OCI-M1 (cell line): ENCODE measurements at regions not wholly inside any gene's neighbourhood (a gene's known extent, or its start where the extent isn't known, plus 50 kb on each side); places are given as distances from the start of the nearest gene placed in this dataset.
"Not testable (repeated sequence)": the region's sequence is repeated elsewhere in the genome, so short reads cannot be mapped to it uniquely, and the experiment has no call there.

Source experiments
- DNase-seq: peaks from one replicate; lab custom pipeline; 2025; lab: John Stamatoyannopoulos, UW

GRCh38 chr9:103242025-103242424 lies 246.9 kb downstream of the CYLC2 start:
- DNase-seq = no peak

GRCh38 chr9:103242486-103242885 lies 247.4 kb downstream of the CYLC2 start:
- no peak for DNase-seq

GRCh38 chr9:103243553-103243952 lies 248.4 kb downstream of the CYLC2 start:
- no peak for DNase-seq

GRCh38 chr9:103245369-103245768 lies 250.2 kb downstream of the CYLC2 start:
- no peak for DNase-seq

- no peak for DNase-seq
These were observed 266.8 kb downstream of the CYLC2 start for GRCh38 chr9:103261951-103262350.

GRCh38 chr9:103266064-103266463 lies 270.9 kb downstream of the CYLC2 start:
- DNase-seq = no peak

GRCh38 chr9:103277240-103277639 lies 282.1 kb downstream of the CYLC2 start:
- no peak for DNase-seq

- DNase-seq = no peak
These were observed 286.0 kb downstream of the CYLC2 start for GRCh38 chr9:103281126-103281525.

- DNase-seq = no peak
These were observed 292.2 kb downstream of the CYLC2 start for GRCh38 chr9:103287361-103287760.

- no peak for DNase-seq
These were observed 301.1 kb downstream of the CYLC2 start for GRCh38 chr9:103296189-103296588.

- DNase-seq = no peak
These were observed 305.9 kb downstream of the CYLC2 start for GRCh38 chr9:103301051-103301450.

- no peak for DNase-seq
These were observed 309.7 kb downstream of the CYLC2 start for GRCh38 chr9:103304797-103305196.

- peak; percentile 42 for DNase-seq
These were observed 324.8 kb downstream of the CYLC2 start for GRCh38 chr9:103319979-103320378.

GRCh38 chr9:103323699-103324098 lies 328.6 kb downstream of the CYLC2 start:
- DNase-seq = no peak

- DNase-seq = no peak
These were observed 340.3 kb downstream of the CYLC2 start for GRCh38 chr9:103335461-103335860.

- no peak for DNase-seq
These were observed 359.9 kb downstream of the CYLC2 start for GRCh38 chr9:103355000-103355399.

- not testable (repeated sequence) for DNase-seq
These were observed 362.8 kb downstream of the CYLC2 start for GRCh38 chr9:103357980-103358379.

- no peak for DNase-seq
These were observed 366.8 kb downstream of the CYLC2 start for GRCh38 chr9:103361906-103362305.

GRCh38 chr9:103362986-103363385 lies 367.9 kb downstream of the CYLC2 start:
- no peak for DNase-seq

- DNase-seq = no peak
These were observed 369.6 kb downstream of the CYLC2 start for GRCh38 chr9:103364753-103365152.

- no peak for DNase-seq
These were observed 376.0 kb downstream of the CYLC2 start for GRCh38 chr9:103371152-103371551.

- no peak for DNase-seq
These were observed 377.7 kb downstream of the CYLC2 start for GRCh38 chr9:103372828-103373227.

- no peak for DNase-seq
These were observed 382.5 kb downstream of the CYLC2 start for GRCh38 chr9:103377667-103378066.

GRCh38 chr9:103397868-103398600 lies 402.9 kb downstream of the CYLC2 start:
- peak; percentile 87 for DNase-seq
